D721Med (cell line): ENCODE measurements at regions not wholly inside any gene's neighbourhood (a gene's known extent, or its start where the extent isn't known, plus 50 kb on each side); places are given as distances from the start of the nearest gene placed in this dataset.
"Not testable (repeated sequence)": the region's sequence is repeated elsewhere in the genome, so short reads cannot be mapped to it uniquely, and the experiment has no call there.

Source experiments
- DNase-seq: peaks from one replicate; pipeline ENCODE4 v3.0.0; 2011; ENCODE audit warnings: low spot score; ENCODE audit not compliant: insufficient read length
- FAIRE-seq: peaks from 2 replicates; lab custom pipeline; 2011; peaks lifted over from hg19 to GRCh38; lab: Jason Lieb, UNC
- CTCF ChIP-seq: IDR thresholded peaks from 2 replicates; pipeline ENCODE4 v1.5.1; 2012; ENCODE audit warnings: mild to moderate bottlenecking, control low read depth; ENCODE audit not compliant: insufficient read depth; ENCODE audit errors: missing control alignments

- DNase-seq: no peak
- no peak for TF ChIP-seq CTCF
- FAIRE-seq: no peak
Measured at GRCh38 chr5:6244339-6244714, 134.0 kb downstream of the MED10 start.

GRCh38 chr5:6243706-6244338 is 134.5 kb downstream of the MED10 start:
- no peak for TF ChIP-seq CTCF
- no peak for DNase-seq
- FAIRE-seq: no peak

- FAIRE-seq, DNase-seq: not testable (repeated sequence)
Measured at GRCh38 chr5:6241056-6241455, 137.3 kb downstream of the MED10 start.

- FAIRE-seq: no peak
- no peak for TF ChIP-seq CTCF
- DNase-seq: no peak
Measured at GRCh38 chr5:6236858-6237481, 141.4 kb downstream of the MED10 start.

GRCh38 chr5:6236170-6236793 is 142.1 kb downstream of the MED10 start:
- TF ChIP-seq CTCF: no peak
- DNase-seq: no peak
- FAIRE-seq: no peak

GRCh38 chr5:6235726-6236125 is 142.6 kb downstream of the MED10 start:
- FAIRE-seq (no peak), DNase-seq (no peak)
- TF ChIP-seq CTCF: no peak

GRCh38 chr5:6228257-6229250 is 149.8 kb downstream of the MED10 start:
- DNase-seq: no peak
- TF ChIP-seq CTCF: no peak
- no peak for FAIRE-seq
